OCI-LY7 (cell line): ENCODE measurements at regions not wholly inside any gene's neighbourhood (a gene's known extent, or its start where the extent isn't known, plus 50 kb on each side); places are given as distances from the start of the nearest gene placed in this dataset.

Experiments
- BruUV-seq: library from RNA; stranded (reverse); fragments of 400-500 nt; replicated peaks from 2 replicates; lab custom pipeline; 2021; lab: Mats Ljungman, UMichigan
- CTCF ChIA-PET: fragments of 300-600 bp; sonication (Branson Sonifier 250); formaldehyde crosslinking; loops from one replicate; lab custom pipeline; 2022; ENCODE audit warnings: antibody characterized with exemption; ENCODE audit not compliant: unreplicated experiment; lab: Charles Lee
- POLR2A ChIA-PET: fragments of 300-600 bp; sonication (Branson Sonifier 250); formaldehyde crosslinking; loops from one replicate; lab custom pipeline; 2022; ENCODE audit warnings: antibody characterized with exemption; lab: Charles Lee
- DNase-seq: peaks from one replicate; pipeline ENCODE4 v3.0.0-alpha.2; 2015; ENCODE audit warnings: low spot score
- H2AFZ ChIP-seq: fragments of 200-600 bp; sonication (generic), shearing (Covaris generic); 2 replicates; pipeline ENCODE4 v1.6.1; 2014; ENCODE audit warnings: mild to moderate bottlenecking, antibody characterized with exemption, low read length, moderate library complexity
- H3K27ac ChIP-seq: fragments of 200-600 bp; sonication (generic); 2 replicates; pipeline ENCODE4 v1.5.1; 2014; ENCODE audit warnings: mixed run types, low read depth, mild to moderate bottlenecking, moderate library complexity, low read length, inconsistent platforms; ENCODE audit not compliant: poor library complexity, severe bottlenecking
- H3K36me3 ChIP-seq: fragments of 200-600 bp; sonication (generic); 2 replicates; pipeline ENCODE4 v1.6.1; 2014; ENCODE audit warnings: mild to moderate bottlenecking, antibody characterized with exemption, low read length, moderate library complexity, mixed read lengths; ENCODE audit not compliant: insufficient read depth
- H3K4me1 ChIP-seq: fragments of 200-600 bp; sonication (generic); 2 replicates; pipeline ENCODE4 v1.5.1; 2014; ENCODE audit warnings: mild to moderate bottlenecking, low read length; ENCODE audit not compliant: insufficient read depth, poor library complexity, severe bottlenecking
- H3K4me2 ChIP-seq: fragments of 200-600 bp; sonication (generic); 2 replicates; pipeline ENCODE4 v1.6.1; 2014; ENCODE audit warnings: mild to moderate bottlenecking, low read length
- H3K4me3 ChIP-seq: fragments of 200-600 bp; sonication (generic); 2 replicates; pipeline ENCODE4 v1.5.1; 2014; ENCODE audit warnings: mild to moderate bottlenecking, low read depth, low read length; ENCODE audit not compliant: poor library complexity, severe bottlenecking
- H3K79me2 ChIP-seq: fragments of 200-600 bp; sonication (generic); 2 replicates; pipeline ENCODE4 v1.6.1; 2016; ENCODE audit warnings: low read depth, mild to moderate bottlenecking, low read length, moderate library complexity, mixed read lengths; ENCODE audit not compliant: insufficient read depth
- H3K9me2 ChIP-seq: fragments of 200-600 bp; sonication (generic); 2 replicates; pipeline ENCODE4 v1.6.1; 2016; ENCODE audit warnings: mild to moderate bottlenecking, low read length, mixed read lengths; ENCODE audit not compliant: insufficient read depth
- H3K9me3 ChIP-seq: fragments of 200-600 bp; sonication (generic); 2 replicates; pipeline ENCODE4 v1.6.1; 2014; ENCODE audit warnings: mild to moderate bottlenecking, mixed run types, low read length, mixed read lengths
- H4K20me1 ChIP-seq: fragments of 200-600 bp; sonication (generic); 2 replicates; pipeline ENCODE4 v1.6.1; 2014; ENCODE audit warnings: mild to moderate bottlenecking, antibody characterized with exemption, low read length, moderate library complexity, mixed read lengths; ENCODE audit not compliant: insufficient read depth
- EZH2phosphoT487 ChIP-seq: fragments of 200-600 bp; sonication (generic); IDR thresholded peaks from 2 replicates; pipeline ENCODE4 v1.6.1; 2018; ENCODE audit warnings: low read depth, borderline replicate concordance, mild to moderate bottlenecking, mixed run types, antibody characterized with exemption, low read length, moderate library complexity, mixed read lengths
- intact Hi-C: fragments of 100-400 bp; cut with micrococcal nuclease; formaldehyde crosslinking; loops from one replicate; pipeline ENCODE4 v1.10.0; 2022; ENCODE audit not compliant: unreplicated experiment
- TF ChIP-seq, protein P1 (sequence below): fragments of 200-600 bp; sonication (generic); conservative IDR thresholded peaks from 2 replicates; pipeline ENCODE4 v1.5.1; 2014; ENCODE audit warnings: mild to moderate bottlenecking, antibody characterized with exemption, low read length, moderate library complexity, mixed read lengths

DNA sequence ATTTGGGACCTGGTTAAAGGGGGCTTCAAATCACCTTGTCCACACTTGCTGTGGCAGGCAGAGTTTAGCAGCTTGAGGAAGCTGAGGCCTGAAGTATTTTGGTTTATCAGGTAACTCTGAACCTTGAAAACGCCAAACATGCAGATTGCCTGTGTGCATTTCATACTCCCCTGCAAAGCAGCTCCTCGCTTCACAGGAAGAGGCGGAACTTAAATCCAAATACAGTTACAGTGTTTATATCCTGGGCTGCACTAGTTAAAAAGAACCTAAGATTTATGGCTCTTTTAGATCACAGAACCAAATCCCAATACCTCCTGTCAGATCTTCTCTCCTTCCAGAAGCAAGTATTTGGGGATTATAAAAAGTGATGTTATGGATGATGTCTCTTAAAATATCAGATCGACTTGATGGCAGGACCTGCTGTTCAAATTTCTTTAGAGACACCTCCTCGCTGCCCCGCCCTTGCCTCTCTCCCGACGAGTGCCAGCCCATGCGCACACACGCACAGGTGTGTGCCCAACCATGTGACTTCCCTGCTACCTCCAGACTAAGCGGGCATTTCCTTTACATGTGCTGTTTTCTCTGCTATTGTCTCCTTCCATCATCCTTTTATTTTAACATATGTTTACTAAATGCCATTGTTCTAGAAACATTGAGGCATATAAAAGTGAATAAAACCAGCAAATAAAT is 224.6 kb upstream of the FOXQ1 start:
- Histone ChIP-seq H3K4me2 (no peak overlapping the region), H3K4me3 (no peak overlapping the region), H3K4me1 (no peaks in the 10 kb centered on the region), H3K27ac (no peak overlapping the region), H3K36me3 (no peaks in the 10 kb centered on the region), H3K79me2 (no peaks in the 10 kb centered on the region), H3K9me3 (no peaks in the 10 kb centered on the region), H4K20me1 (no peaks in the 10 kb centered on the region), H3K9me2 (no peaks in the 10 kb centered on the region), H2AFZ (no peak overlapping the region)
- BruUV-seq: no TSS peak
- intact Hi-C loops: no loop called here
- no peak for TF ChIP-seq EZH2phosphoT487
- TF ChIP-seq, protein P1, sequence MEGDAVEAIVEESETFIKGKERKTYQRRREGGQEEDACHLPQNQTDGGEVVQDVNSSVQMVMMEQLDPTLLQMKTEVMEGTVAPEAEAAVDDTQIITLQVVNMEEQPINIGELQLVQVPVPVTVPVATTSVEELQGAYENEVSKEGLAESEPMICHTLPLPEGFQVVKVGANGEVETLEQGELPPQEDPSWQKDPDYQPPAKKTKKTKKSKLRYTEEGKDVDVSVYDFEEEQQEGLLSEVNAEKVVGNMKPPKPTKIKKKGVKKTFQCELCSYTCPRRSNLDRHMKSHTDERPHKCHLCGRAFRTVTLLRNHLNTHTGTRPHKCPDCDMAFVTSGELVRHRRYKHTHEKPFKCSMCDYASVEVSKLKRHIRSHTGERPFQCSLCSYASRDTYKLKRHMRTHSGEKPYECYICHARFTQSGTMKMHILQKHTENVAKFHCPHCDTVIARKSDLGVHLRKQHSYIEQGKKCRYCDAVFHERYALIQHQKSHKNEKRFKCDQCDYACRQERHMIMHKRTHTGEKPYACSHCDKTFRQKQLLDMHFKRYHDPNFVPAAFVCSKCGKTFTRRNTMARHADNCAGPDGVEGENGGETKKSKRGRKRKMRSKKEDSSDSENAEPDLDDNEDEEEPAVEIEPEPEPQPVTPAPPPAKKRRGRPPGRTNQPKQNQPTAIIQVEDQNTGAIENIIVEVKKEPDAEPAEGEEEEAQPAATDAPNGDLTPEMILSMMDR: no peak
- DNase-seq: no peak
- POLR2A ChIA-PET: no interaction called here
- CTCF ChIA-PET: no interaction called here

DNA sequence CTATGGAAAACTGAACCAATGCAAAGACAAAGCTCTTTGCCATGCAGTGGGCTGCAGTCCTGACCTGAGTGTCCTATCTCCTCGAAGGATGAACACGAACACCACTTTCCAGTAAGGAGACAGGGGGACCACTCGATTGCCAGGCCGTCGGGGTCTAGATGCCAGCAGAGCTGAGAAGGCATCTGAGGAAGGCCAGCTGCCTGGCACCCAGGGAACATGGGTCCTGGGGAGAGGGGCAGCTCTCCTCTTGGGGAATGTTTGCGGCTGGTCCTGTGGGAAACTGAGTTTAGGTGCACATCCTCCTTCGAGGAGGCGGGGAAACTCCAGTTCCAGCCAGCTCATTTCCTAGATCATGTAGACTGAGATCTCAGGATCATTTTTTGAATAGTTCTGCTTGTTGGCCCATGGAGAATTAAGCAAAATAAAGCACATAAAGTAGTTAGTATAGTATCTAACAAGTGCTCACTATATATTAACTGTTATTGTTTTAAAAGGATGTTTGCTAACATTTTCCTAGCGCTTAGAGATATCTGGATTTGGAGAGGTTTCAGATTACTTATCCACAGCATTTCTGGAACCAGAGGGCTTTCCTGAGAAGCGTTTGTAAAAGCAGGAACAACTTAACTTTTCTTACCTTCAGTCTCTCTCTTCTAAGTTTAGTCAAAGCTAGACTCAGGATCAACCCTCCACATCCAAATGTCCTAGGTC is 225.3 kb upstream of the FOXQ1 start:
- no peak for DNase-seq
- Histone ChIP-seq H3K27ac (no peak overlapping the region), H3K36me3 (no peaks in the 10 kb centered on the region), H3K4me1 (no peaks in the 10 kb centered on the region), H3K9me3 (no peaks in the 10 kb centered on the region), H4K20me1 (no peaks in the 10 kb centered on the region), H3K79me2 (no peaks in the 10 kb centered on the region), H3K9me2 (no peaks in the 10 kb centered on the region), H2AFZ (no peak overlapping the region), H3K4me3 (no peak overlapping the region), H3K4me2 (no peak overlapping the region)
- no TSS peak for BruUV-seq
- POLR2A ChIA-PET: interaction anchor here (0.9 kb wide), 1 partner anchor 12 kb away, joined by 3 read pairs; no protein-coding TSS in a partner anchor
- CTCF ChIA-PET: no interaction called here
- no peak for TF ChIP-seq EZH2phosphoT487
- TF ChIP-seq, protein P1: no peak
- intact Hi-C loops: no loop called here
